Ureter (tissue), 1 donor: ENCODE measurements at regions not wholly inside any gene's neighbourhood (a gene's known extent, or its start where the extent isn't known, plus 50 kb on each side); places are given as distances from the start of the nearest gene placed in this dataset.

Source experiments
- DNase-seq: peaks from one replicate; pipeline ENCODE4 v3.0.0-alpha.2; 2020; ENCODE audit warnings: low spot score
- donor health status: DM: yes; HTN: yes; CAD: no.

DNA sequence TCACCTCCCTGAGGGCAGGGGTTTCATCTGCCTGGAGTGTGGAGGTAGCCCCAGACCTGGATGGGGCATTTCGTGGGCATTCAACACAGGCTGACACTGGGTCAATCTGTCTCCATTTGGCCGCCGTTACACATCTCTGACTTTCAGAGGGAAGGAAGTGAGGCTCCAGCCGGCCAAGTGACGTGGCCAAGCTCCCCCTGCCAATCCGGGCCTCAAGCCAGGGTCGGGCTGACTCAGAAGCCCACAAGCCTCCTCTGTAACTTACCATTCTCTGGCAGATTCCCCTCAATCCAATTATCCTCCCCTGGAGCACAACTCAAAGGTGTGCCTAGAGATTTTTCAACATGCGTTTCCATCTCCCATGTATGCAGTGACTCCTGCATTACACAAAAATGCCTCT lies 227.6 kb downstream of the KLF13 start:
- DNase-seq = no peak

DNA sequence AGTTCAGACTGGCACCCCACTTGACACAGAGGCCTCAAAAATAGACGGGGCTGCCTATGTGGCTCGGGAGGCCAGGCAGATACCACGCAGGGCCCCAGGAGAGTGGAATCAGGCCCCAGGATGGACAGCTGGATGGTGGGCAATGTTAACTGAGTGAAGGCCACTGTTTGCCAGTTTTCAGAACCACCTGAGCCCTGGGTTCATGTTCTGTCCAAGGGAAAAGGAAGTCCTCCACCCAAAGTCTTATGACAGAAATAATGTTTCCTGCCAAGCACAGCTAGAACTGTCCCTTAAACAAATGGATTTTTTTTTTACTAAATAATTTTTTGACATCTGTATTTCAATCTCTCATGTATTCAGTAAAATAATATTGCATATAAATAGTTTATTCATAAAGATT lies 228.4 kb downstream of the KLF13 start:
- DNase-seq = no peak

DNA sequence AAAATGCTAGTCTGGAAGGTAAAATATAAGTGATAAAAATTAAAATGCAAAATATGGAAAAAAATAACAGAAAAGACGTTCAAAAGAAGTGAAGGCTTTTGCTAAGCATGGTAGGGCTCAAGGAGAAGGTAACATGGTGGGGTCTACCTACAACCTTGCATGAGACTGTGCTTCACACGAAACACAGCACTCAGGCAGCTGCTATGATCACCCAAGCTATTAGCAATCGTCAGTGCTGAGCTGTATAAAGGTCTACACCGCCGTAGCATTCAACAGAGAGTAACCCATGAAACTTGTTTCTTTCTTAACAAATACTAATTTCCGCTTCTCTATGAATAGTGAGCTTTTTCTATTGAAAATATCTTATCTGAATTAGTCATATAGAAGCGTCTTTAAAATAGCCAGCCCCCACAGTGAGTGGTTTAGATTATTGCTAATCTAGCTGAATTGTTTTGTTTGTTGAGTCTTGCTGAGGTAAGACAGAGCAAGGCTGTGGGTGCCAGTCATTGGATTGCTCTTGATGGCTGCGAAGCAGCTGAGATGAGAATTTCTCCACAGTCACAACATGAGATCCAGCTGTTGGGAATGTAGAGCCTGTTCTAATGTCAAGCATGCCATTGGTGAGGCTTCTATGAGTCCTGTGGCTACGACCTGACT lies 230.0 kb downstream of the KLF13 start:
- DNase-seq = no peak

DNA sequence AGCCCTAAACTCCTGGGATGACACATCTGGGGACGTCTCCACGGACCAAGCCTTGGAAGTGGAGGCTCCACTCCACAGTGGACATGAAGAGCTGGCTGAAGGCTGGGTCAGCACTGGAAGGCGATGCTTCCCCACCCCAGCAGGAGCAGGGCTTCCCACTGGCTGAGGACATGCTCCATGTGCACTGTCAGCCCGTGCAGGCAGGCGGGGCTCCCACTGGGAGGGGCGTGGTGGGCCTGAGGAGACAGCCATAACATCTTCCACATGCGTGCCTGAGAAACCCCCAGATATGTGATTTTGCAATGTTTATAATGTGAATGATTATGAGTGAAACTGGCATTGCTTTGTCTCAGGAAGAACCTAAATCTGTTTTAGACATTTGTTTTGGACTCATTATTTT lies 231.3 kb downstream of the KLF13 start:
- no peak for DNase-seq

DNA sequence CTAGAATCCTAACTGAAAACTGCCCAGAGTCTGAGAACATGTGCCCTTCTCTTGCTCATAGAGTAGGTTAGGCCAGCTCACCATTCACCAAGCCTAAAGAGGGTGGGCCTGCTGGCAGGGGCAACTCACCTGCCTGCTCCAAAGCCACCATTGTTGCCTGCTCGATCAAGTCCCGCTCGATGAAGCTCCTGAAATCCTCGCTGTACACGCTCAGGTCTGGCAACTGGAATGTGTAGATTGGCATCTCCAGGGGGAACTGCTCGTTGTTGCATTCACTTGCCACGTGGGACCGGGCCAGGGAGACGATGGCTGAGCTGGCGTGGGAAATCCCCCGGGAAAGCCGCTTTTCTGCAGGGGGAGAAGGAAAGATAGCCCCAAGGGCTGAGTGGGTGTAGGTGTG lies 232.2 kb downstream of the KLF13 start:
- no peak for DNase-seq

DNA sequence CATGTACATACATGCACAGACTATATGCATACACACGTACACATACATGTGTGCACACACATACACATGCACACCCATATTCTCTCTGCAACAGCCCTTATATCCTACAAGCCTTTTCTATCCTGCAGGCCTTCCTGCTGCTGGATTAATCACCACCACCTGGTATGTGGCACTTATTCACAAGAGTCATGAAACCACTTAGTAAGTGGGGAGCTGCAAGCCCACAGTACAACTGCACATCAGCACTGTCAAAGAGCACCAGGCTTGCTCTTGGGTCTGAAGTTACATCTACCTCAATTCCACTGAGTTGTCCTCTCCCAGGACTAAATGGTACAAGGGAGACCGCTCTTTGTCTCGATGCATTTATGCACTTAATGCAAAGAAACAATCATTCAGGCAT lies 233.2 kb downstream of the KLF13 start:
- no peak for DNase-seq

DNA sequence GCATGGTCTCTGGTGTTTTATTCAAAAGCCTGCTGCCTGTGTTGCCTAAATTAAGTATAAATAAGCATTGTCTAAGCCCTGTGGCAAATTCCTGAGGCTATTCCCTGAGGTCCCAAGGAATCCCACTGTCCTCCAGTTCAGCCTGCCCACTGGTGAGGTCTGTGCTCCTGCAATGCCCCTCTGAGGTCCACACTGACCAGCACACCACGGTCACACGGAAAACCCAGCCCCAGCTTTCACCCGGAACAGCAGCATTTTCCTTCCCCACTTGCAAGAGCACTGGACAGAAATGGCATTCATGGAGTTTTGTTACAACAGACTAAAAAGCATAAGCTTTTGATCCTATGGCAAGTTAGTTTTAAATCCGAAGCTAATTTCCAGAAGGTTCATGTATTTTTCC lies 234.0 kb downstream of the KLF13 start:
- DNase-seq = no peak

DNA sequence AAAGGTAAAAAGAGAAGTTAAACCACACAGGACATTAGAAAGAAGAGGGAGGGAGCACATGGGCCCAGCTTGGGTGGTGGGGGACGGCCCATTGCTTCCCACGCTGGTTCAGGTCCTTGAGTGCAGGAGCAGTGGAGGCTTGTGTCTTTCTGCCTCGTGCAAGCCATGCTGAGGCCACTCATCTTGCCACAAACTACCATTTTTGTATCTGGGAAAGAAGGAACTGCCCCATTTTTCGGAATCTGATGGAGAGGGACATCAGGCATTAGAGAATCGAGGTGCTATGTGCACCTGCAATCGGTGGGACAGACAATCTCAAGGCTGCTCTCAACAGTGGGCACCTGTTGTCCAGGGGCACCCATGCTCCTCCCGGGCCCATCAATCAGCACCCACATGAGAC lies 234.5 kb downstream of the KLF13 start:
- no peak for DNase-seq

DNA sequence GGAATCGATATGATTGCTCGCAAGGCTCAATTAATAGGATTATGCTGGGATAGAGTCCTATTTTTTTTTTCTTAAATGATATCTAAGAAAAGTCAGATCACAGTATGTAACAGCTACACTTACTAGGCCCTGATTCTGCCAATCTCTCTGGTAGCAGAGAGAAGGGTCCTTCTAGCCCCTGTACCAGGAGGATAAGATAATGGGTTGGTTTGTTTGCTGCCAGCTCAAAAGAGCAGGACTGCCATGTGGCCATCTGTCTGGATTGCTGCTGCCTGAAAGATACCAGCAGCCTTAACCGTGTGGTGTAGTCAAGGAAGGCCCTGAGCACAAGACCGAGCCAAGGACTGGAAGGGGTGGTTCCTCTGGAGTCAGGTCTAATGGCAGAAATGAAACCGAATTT lies 236.4 kb downstream of the KLF13 start:
- no peak for DNase-seq

DNA sequence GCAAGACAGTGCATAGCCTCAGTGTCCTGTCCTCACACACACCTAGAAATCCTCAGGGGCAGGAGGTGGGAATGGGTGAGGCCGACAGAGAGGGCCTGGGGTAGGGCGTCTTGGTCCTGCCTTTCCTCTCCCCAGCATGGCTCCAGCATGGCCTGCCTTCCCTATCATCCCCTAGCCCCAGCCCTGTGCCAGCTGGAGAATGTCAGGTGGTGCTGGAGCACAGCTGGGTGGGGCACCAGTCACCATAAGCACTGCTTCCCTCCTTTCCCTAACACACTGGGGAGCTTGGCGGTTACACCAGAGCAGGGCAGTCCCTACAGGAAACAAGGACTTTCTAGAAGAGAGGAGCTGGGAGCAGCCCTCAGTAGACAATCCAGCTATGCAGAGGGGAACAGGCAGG lies 236.8 kb downstream of the KLF13 start:
- DNase-seq = no peak

DNA sequence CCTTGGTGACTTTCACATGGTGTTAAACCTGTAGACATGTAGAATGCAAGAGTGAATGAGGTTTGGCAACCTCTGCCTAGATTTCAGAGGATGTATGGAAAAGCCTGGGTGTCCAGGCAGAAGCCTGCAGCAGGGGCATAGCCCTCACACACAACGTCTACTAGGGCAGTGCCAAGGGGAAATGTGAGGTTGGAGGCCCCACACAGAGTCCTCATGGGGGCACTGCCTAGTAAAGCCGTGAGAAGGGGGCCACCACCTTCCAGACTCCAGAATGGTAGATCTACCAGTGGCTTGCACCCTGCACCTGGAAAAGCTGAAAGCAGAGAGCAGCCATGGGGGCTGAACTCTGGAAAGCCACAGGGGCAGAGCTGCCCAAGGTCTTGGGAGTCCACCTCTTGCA lies 241.2 kb downstream of the KLF13 start:
- DNase-seq = no peak

DNA sequence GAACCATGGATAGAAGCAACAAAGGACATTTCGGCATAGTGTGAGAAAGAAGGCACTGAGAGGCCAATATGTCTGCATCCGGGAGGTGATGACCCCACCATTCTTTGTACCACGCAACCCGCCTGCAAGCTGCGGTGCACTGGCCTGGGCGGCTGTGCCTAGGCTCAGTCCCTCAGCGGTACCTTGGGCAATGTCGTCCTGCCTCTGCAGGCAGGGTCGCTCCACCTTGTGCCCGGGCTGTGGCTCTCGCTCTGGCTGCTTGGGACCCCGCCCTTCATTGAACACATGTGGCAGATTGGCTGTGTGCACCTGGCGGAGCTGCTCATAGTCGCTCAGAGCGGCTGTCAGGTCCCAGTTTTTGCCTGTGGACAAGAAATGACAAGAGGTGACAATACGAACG lies 243.2 kb downstream of the KLF13 start:
- DNase-seq = no peak

DNA sequence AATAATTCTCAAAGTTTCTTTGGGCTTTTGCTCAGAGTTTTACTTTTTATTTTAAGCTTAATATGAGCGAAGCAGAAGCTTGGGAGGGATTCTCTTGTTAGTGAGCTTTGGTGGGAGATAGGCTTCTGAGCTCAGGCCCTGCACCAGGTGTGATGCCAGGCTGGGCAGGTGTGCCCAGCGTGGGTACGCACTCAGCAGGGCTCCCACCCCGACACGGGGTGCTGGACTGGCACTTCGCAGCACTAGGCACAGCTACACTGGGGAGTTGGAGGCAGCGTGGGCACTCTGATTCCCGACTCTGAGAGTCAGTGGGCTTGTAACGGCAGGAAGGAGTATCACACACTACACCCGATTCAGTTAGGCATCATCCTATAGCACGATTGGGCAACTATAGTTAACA lies 244.0 kb downstream of the KLF13 start:
- DNase-seq = no peak

DNA sequence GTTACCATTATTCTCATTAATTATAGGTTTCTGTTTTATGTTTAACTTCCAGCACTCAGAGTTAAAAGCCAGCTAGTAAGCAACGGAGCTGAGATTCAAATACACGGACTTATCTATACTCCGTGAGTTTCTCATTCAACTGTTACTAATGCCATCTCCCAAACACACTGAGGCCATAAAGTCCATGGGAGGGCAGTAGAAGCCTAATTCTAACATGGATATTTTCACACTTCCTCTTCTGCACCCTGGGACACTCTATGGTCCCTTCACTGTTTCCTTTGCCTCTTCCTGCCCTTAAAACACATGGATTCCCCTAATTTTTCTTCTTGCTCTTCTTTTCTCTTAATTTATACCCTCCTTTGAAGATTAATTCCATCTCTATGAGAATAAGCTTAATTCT lies 245.0 kb downstream of the KLF13 start:
- DNase-seq = no peak

DNA sequence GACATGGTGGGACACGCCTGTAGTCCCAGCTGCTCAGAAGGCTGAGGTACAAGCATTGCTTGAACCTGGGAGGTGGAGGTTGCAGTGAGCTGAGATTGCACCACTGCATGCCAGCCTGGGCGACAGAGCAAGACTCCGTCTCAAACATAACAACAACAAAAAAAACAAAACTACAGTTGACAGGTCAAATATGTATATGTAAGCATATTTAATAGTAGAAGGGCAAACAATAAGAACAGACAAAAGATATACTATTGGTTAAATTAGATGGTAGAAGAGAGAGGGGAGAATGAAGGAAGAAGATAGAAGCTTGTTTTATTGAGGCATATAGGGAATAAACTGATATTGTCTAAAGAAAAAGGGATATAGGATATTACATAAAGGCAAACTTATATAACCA lies 247.1 kb downstream of the KLF13 start:
- DNase-seq = no peak

DNA sequence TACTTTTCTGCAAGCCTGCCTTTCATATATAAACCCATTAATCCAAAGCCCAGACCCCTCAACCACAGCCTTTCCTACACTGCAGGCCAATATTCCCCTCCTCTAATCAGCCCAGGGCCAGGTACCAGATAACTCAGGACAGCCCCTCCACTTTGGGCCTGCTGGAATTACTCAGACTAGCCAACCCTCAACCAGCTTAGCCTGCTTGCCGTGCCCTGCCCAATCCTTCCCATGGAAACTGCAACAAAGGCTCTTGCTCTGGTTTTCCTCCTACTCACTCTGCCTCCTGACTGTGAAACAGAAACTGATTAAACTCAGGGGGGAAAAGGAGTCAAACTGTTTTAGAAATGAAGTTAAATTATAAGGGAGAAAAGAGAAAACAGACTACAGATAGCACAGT lies 248.1 kb downstream of the KLF13 start:
- no peak for DNase-seq

DNA sequence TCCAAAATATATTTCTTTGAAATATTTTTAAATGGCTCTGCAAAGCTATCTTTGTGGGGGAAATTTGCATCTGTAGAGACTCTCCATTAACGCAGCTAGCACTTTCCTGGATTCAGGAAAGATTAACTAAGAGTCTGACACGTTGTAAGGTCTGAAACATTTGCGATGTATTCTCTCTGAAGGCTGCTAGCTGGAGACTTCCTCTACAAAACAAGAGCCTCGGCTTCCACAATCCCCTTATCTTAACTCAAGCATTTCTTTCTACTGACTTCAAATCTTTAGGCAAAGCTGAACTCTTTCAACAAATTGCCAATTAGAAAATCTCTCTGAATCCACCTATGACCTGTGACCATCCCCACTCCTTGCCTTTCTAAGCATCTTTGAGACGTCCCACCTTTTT lies 250.5 kb downstream of the KLF13 start:
- DNase-seq = no peak

DNA sequence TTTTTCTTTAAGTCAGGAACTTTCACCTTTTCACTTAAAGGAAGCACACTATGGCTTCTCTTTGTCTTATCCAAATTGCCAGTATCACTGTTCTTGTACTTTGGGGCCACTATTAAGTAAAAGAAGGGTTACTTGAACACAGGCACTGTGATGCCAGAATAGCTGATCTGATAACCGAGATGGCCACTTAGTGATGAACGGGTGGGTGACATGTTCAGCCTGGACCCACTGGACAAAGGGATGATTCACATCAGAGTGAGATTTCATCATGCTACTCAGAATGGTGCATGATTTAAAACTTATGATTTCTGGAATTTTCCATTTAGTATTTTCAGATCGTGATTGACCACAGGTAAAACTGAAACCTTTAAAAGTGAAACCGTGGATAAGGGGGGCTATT lies 252.6 kb downstream of the KLF13 start:
- no peak for DNase-seq

DNA sequence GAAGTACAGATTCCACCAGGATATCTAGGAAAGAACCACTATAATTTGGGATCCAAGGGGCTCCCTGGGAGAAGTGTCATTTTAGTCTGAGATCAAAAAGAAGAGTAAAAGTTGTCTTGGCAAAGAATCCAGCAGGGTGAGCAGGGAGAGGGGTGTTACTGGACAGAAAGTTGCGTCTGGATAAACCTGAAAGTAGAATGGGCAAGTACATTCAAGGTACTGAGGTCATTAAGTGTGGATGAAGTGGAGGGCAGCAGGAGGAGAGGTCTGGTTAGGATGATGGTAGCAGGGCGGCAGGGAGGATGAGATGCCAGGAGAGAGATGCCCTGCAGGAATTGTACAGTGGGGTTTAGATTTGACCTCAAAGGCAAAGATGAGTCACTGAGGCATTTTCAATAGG lies 253.3 kb downstream of the KLF13 start:
- DNase-seq = no peak

DNA sequence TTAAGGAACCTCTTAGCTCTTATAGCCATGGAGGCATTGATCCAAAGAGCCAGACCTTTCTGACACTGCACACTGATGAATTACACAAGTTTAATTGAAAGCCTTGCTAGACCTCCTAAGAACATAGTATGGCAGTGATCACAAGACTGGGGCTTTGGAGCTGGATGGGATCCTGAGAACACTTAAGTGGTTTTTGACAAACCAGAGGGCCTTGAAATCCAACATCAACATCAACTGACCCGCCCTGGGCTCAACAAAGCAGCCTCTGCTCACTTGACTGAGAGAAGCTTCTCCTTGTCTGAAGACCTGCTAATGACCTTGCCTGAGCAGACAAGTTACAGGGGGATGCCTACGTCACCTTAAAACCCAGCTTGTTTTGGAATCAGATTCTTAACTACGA lies 257.6 kb downstream of the KLF13 start:
- DNase-seq = no peak

DNA sequence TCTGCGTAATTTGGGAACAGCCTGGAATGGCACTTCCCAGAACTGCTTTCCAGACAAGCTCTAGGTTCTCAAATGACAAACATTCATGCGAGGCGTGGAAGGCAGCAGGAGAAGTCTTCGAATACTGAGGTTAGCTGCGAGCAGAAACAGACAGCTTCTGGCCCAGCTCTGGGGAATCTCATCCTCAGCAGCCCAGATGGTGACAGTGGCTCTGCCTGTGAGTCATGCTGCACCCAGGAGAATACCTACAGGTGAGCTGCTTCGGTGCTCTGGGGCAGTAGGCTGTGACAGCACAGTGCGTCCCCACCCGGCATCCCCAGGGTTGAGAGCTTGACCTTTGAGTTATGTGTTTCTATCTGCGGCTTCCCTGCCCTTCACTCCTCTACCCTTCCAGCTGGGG lies 258.6 kb downstream of the KLF13 start:
- DNase-seq = no peak

DNA sequence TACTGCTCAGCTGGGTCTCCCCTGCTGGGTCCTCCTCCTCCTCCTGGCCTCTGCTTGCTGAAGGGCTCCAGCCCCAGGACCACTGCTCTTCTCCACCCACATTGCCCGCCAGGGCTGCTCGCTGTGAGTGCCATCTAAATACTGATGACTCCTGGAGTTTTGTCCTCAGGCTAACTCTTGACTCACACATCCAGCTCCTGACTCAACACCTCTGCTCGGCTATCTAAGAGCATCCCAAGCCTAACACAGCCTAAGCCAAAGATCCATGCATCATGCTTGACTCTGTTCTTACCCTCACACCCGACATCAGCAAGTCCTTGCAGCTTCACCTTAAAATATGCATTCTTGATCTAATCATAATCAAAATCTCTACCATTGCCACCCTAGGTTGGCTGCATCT lies 260.2 kb downstream of the KLF13 start:
- no peak for DNase-seq

DNA sequence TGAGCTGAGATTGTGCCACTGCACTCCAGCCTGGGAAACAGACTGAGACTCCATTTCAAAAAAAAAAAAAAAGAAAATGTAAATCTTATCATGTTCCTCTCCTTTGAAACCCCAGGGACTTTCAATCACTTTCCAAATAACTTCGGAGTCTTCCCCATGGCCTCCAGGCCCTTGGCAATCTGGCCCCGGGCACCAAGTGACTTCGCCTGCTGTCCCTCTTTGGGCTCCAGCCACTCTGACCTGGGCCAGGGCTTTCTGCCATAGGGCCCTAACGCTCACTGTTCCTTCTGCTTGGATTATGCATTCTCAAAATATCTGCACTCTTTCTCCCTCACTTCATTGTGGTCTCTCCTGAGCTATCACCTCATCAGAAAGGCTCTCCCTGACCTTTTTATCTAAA lies 260.9 kb downstream of the KLF13 start:
- no peak for DNase-seq

DNA sequence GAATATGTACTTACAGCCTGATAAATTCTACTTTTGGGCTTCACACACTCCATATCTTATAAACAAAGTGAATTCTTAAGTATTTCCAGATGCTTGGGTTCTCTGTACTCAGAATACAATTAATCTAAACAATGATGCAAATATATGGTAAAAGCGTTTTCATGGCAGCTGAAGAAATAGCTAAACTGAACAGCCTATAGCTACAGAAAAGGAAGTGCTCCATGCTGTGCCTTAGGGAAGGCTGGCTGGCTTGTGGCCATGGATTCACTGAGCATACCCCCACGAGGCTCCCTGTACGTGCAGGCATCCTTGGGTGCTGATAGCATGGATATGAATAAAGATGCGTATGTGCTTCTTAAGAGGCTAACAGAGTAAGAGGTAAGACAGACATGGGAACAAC lies 264.0 kb downstream of the KLF13 start:
- no peak for DNase-seq

DNA sequence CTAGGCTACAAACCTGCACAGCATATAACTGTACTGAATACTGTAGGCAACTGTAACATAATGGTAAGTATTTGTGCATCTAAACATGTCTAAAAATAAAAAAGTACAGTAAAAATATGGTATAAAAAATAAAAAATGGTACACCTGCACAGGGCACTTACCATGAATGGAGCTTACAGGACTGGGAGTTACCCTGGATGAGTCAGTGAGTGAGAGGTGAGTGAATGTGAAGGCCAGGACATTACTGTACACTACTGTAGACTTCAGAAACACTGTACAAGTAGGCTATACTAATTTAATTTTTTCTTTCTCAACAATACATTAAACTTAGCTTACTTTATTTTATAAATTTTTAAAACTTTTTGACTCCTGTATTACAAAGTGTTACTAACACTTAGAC lies 265.3 kb downstream of the KLF13 start:
- no peak for DNase-seq
